A549 (cell line): ENCODE measurements at regions not wholly inside any gene's neighbourhood (a gene's known extent, or its start where the extent isn't known, plus 50 kb on each side); places are given as distances from the start of the nearest gene placed in this dataset.

Experiments used
- ATAC-seq, 2 experiments: fragments of 200-7000 bp in 1 of 2; fragments of >200 bp in 1 of 2; cut with Nextera tagmentation in 1 of 2; cut with Tn5 transposase in 1 of 2; 3 replicates each; pipeline versions ENCODE4 v1.8.0 to v1.9.1; 2018 to 2020; ENCODE audit warnings: mild to moderate bottlenecking in 1 of 2, moderate library complexity in 1 of 2
- CTCF ChIA-PET: fragments of 300-600 bp; sonication (Branson Sonifier 250); formaldehyde crosslinking; extraction: SDS; loops from one replicate; lab custom pipeline; 2021; ENCODE audit warnings: antibody characterized with exemption, inconsistent platforms; lab: Yijun Ruan, JAX
- POLR2A ChIA-PET: fragments of 350-600 bp; formaldehyde crosslinking; extraction: SDS; loops from one replicate; lab custom pipeline; 2021; ENCODE audit warnings: antibody characterized with exemption, inconsistent platforms; lab: Yijun Ruan, JAX
- DNase-seq, 2 experiments: peaks; one replicate each; pipeline versions ENCODE4 v3.0.0 to v3.0.0-alpha.2; 2011 to 2016; ENCODE audit warnings: low read depth in 1 of 2, low spot score in 1 of 2
- FAIRE-seq: peaks from 2 replicates; lab custom pipeline; 2011; peaks lifted over from hg19 to GRCh38; lab: Jason Lieb, UNC
- H3K27ac ChIP-seq, 2 experiments: fragments of >200 bp; sonication (Bioruptor Twin); formaldehyde crosslinking; 3 replicates each; pipeline ENCODE4 v1.5.1; 2016 to 2017
- H3K4me1 ChIP-seq: fragments of >200 bp; sonication (Bioruptor Twin); formaldehyde crosslinking; 3 replicates; pipeline ENCODE4 v1.6.1; 2016
- H3K4me2 ChIP-seq: fragments of >200 bp; sonication (Bioruptor Twin); formaldehyde crosslinking; 3 replicates; pipeline ENCODE4 v1.6.1; 2016
- H3K4me3 ChIP-seq: fragments of >200 bp; sonication (Bioruptor Twin); formaldehyde crosslinking; 3 replicates; pipeline ENCODE4 v1.5.1; 2016
- H3K9me3 ChIP-seq: fragments of >200 bp; sonication (Bioruptor Twin); formaldehyde crosslinking; 3 replicates; pipeline ENCODE4 v1.6.1; 2016
- CBX2 ChIP-seq: fragments of 200-600 bp; sonication (generic); IDR thresholded peaks from 2 replicates; pipeline ENCODE4 v1.6.1; 2016; ENCODE audit warnings: low read depth, mild to moderate bottlenecking, borderline replicate concordance
- CBX8 ChIP-seq: fragments of 200-600 bp; sonication (generic); IDR thresholded peaks from 2 replicates; pipeline ENCODE4 v1.6.1; 2016
- CHD2 ChIP-seq: fragments of 150-350 bp; IDR thresholded peaks from 2 replicates; pipeline ENCODE4 v1.6.1; 2014; ENCODE audit warnings: low read length; ENCODE audit not compliant: partially characterized antibody
- EHF ChIP-seq: fragments of 250-450 bp; sonication (Bioruptor Pico); IDR thresholded peaks from 2 replicates; pipeline ENCODE4 v1.5.0; 2020; ENCODE audit warnings: mild to moderate bottlenecking
- EP300 ChIP-seq, 2 experiments: fragments of >200 bp; sonication (Bioruptor Twin); formaldehyde crosslinking; IDR thresholded peaks; 2 replicates in 1 of 2; 3 replicates in 1 of 2; pipeline ENCODE4 v1.6.1; 2016 to 2017
- FOSB ChIP-seq: fragments of 250-450 bp; sonication (Bioruptor Pico); IDR thresholded peaks from 2 replicates; pipeline ENCODE4 v1.5.0; 2020; ENCODE audit warnings: mild to moderate bottlenecking, moderate library complexity
- FOXS1 ChIP-seq: fragments of 250-450 bp; sonication (Bioruptor Pico); IDR thresholded peaks from 2 replicates; pipeline ENCODE4 v1.5.0; 2020; ENCODE audit warnings: mild to moderate bottlenecking, moderate library complexity
- HDAC2 ChIP-seq: fragments of 200-600 bp; sonication (generic); IDR thresholded peaks from 2 replicates; pipeline ENCODE4 v1.6.1; 2016
- HEYL ChIP-seq: fragments of 250-450 bp; sonication (Bioruptor Pico); IDR thresholded peaks from 2 replicates; pipeline ENCODE4 v1.8.0; 2021; ENCODE audit warnings: mild to moderate bottlenecking, moderate library complexity
- HOXA7 ChIP-seq: fragments of 250-450 bp; sonication (Bioruptor Pico); IDR thresholded peaks from 2 replicates; pipeline ENCODE4 v1.5.0; 2020; ENCODE audit warnings: mild to moderate bottlenecking, moderate library complexity
- HOXB13 ChIP-seq: fragments of 250-450 bp; sonication (Bioruptor Pico); IDR thresholded peaks from 2 replicates; pipeline ENCODE4 v1.5.0; 2020; ENCODE audit warnings: low read depth, mild to moderate bottlenecking, moderate library complexity
- HOXB5 ChIP-seq: fragments of 250-450 bp; sonication (Bioruptor Pico); IDR thresholded peaks from 2 replicates; pipeline ENCODE4 v1.5.0; 2020; ENCODE audit warnings: mild to moderate bottlenecking, moderate library complexity
- JUN ChIP-seq, 2 experiments: fragments of >200 bp; sonication (Bioruptor Twin); formaldehyde crosslinking; IDR thresholded peaks; 2 replicates in 1 of 2; 3 replicates in 1 of 2; pipeline ENCODE4 v1.6.1; 2016 to 2017
- JUNB ChIP-seq: fragments of >200 bp; sonication (Bioruptor Twin); formaldehyde crosslinking; IDR thresholded peaks from 2 replicates; pipeline ENCODE4 v1.6.1; 2016
- KDM1A ChIP-seq: fragments of 200-600 bp; sonication (generic); IDR thresholded peaks from 2 replicates; pipeline ENCODE4 v1.6.1; 2016; ENCODE audit warnings: low read depth, mild to moderate bottlenecking
- MAZ ChIP-seq: fragments of 150-350 bp; IDR thresholded peaks from 2 replicates; pipeline ENCODE4 v1.6.1; 2014; ENCODE audit warnings: antibody characterized with exemption, low read depth, low read length, borderline replicate concordance
- PHF8 ChIP-seq: fragments of 200-600 bp; sonication (generic); IDR thresholded peaks from 2 replicates; pipeline ENCODE4 v1.6.1; 2016; ENCODE audit warnings: low read depth, mild to moderate bottlenecking, antibody characterized with exemption, moderate library complexity, borderline replicate concordance
- RFX5 ChIP-seq: fragments of 450-650 bp; IDR thresholded peaks from 2 replicates; pipeline ENCODE4 v1.7.1; 2014; ENCODE audit warnings: antibody characterized with exemption, mild to moderate bottlenecking, moderate library complexity
- RNF2 ChIP-seq: fragments of 200-600 bp; sonication (generic); IDR thresholded peaks from 2 replicates; pipeline ENCODE4 v1.6.1; 2016; ENCODE audit warnings: low read depth, mild to moderate bottlenecking, antibody characterized with exemption, moderate library complexity, borderline replicate concordance
- SMC3 ChIP-seq: fragments of >200 bp; sonication (Bioruptor Twin); formaldehyde crosslinking; IDR thresholded peaks from 3 replicates; pipeline ENCODE4 v1.6.1; 2018; ENCODE audit warnings: inconsistent platforms
- SREBF2 ChIP-seq: fragments of 450-650 bp; IDR thresholded peaks from 2 replicates; pipeline ENCODE4 v1.6.1; 2014; ENCODE audit warnings: mild to moderate bottlenecking, moderate library complexity
- TFCP2L1 ChIP-seq: fragments of 250-450 bp; sonication (Bioruptor Pico); IDR thresholded peaks from 2 replicates; pipeline ENCODE4 v1.5.0; 2021; ENCODE audit warnings: mild to moderate bottlenecking
- ZC3H11A ChIP-seq: fragments of 450-650 bp; IDR thresholded peaks from 2 replicates; pipeline ENCODE4 v1.6.1; 2014; ENCODE audit warnings: antibody characterized with exemption, mild to moderate bottlenecking
- WGBS: methylation state at CpG from one replicate; pipeline ENCODE4 v1.1.6; 2017; ENCODE audit errors: missing lambda C conversion rate; 5-methylcytosine and 5-hydroxymethylcytosine counted together
- TF ChIP-seq, protein P1 (sequence below): IDR thresholded peaks from 2 replicates; pipeline ENCODE4 v1.6.1; 2012
- TF ChIP-seq, protein P2 (sequence below): IDR thresholded peaks from 2 replicates; pipeline ENCODE4 v1.6.1; 2012; ENCODE audit warnings: low read depth, borderline replicate concordance
- TF ChIP-seq, protein P3 (sequence below): fragments of >200 bp; sonication (Bioruptor Twin); formaldehyde crosslinking; IDR thresholded peaks from 2 replicates; pipeline ENCODE4 v1.6.1; 2016
- TF ChIP-seq, protein P4 (sequence below): fragments of 450-650 bp; IDR thresholded peaks from 2 replicates; pipeline ENCODE4 v1.6.1; 2014; ENCODE audit warnings: antibody characterized with exemption
- TF ChIP-seq, protein P5 (sequence below): fragments of 150-350 bp; IDR thresholded peaks from 2 replicates; pipeline ENCODE4 v1.6.1; 2014; ENCODE audit warnings: low read depth, mild to moderate bottlenecking, low read length
- TF ChIP-seq, protein P6 (sequence below): fragments of >200 bp; sonication (Bioruptor Twin); formaldehyde crosslinking; IDR thresholded peaks from 3 replicates; pipeline ENCODE4 v1.6.1; 2016

- Histone ChIP-seq H3K4me3 (no peak overlapping the region), H3K4me1 (peaks cover 21% of the 10 kb centered on the region), H3K9me3 (peaks cover 45% of the 10 kb centered on the region), H3K4me2 (no peak overlapping the region), H3K27ac (peak overlapping the region in 1 of 2 experiments; percentile 59; a peak in 2 of 6 replicates)
- ATAC-seq (no peak), DNase-seq (no peak), FAIRE-seq (no peak)
- TF ChIP-seq SMC3 (no peak), JUNB (no peak), KDM1A (no peak), HDAC2 (no peak), CBX8 (no peak), JUN (IDR thresholded peaks at IDR 0.05) (no peak), RFX5 (no peak), CBX2 (no peak), TFCP2L1 (CRISPR knock-in tag) (no peak), EHF (CRISPR knock-in tag) (no peak), FOSB (no peak), SREBF2 (no peak), HOXB13 (no peak)
- TF ChIP-seq, protein P1, sequence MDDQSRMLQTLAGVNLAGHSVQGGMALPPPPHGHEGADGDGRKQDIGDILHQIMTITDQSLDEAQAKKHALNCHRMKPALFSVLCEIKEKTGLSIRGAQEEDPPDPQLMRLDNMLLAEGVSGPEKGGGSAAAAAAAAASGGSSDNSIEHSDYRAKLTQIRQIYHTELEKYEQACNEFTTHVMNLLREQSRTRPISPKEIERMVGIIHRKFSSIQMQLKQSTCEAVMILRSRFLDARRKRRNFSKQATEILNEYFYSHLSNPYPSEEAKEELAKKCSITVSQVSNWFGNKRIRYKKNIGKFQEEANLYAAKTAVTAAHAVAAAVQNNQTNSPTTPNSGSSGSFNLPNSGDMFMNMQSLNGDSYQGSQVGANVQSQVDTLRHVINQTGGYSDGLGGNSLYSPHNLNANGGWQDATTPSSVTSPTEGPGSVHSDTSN: no peak
- TF ChIP-seq, protein P2, sequence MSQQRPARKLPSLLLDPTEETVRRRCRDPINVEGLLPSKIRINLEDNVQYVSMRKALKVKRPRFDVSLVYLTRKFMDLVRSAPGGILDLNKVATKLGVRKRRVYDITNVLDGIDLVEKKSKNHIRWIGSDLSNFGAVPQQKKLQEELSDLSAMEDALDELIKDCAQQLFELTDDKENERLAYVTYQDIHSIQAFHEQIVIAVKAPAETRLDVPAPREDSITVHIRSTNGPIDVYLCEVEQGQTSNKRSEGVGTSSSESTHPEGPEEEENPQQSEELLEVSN: no peak
- TF ChIP-seq, protein P3, sequence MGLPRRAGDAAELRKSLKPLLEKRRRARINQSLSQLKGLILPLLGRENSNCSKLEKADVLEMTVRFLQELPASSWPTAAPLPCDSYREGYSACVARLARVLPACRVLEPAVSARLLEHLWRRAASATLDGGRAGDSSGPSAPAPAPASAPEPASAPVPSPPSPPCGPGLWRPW: no peak
- TF ChIP-seq, protein P4, sequence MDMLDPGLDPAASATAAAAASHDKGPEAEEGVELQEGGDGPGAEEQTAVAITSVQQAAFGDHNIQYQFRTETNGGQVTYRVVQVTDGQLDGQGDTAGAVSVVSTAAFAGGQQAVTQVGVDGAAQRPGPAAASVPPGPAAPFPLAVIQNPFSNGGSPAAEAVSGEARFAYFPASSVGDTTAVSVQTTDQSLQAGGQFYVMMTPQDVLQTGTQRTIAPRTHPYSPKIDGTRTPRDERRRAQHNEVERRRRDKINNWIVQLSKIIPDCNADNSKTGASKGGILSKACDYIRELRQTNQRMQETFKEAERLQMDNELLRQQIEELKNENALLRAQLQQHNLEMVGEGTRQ: no peak
- ChIA-PET CTCF (interaction anchor here (10.6 kb wide), 1 partner anchor 7 kb away, joined by 128 read pairs; no protein-coding TSS in a partner anchor), POLR2A (no interaction called here)
- WGBS: 81% methylated on average over 8 of the region's 8 CpGs
Measured at GRCh38 chr15:66936861-66937582, 128.4 kb upstream of the SMAD3 start.

- H3K9me3 ChIP-seq: peaks cover 45% of the 10 kb centered on the region
- no peak for TF ChIP-seq HEYL (CRISPR knock-in tag)
- POLR2A ChIA-PET: no interaction called here
- DNase-seq (no peak), ATAC-seq (no peak), FAIRE-seq (no peak)
- H3K27ac ChIP-seq: peak overlapping the region in 1 of 2 experiments; percentile 59; a peak in 1 of 6 replicates
- 80% methylated on average over 3 of the region's 3 CpGs for WGBS
- CTCF ChIA-PET: interaction anchor here (10.6 kb wide), 1 partner anchor 7 kb away, joined by 128 read pairs; no protein-coding TSS in a partner anchor
- H3K4me2 ChIP-seq: no peak overlapping the region
- H3K4me3 ChIP-seq: no peak overlapping the region
- H3K4me1 ChIP-seq: peaks cover 18% of the 10 kb centered on the region
Measured at GRCh38 chr15:66937588-66937987, 127.8 kb upstream of the SMAD3 start.

- POLR2A ChIA-PET: no interaction called here
- no peak for ATAC-seq
- 80% methylated on average over 3 of the region's 3 CpGs for WGBS
- peaks cover 40% of the 10 kb centered on the region for H3K9me3 ChIP-seq
- H3K4me3 ChIP-seq: no peak overlapping the region
- no peak for DNase-seq
- CTCF ChIA-PET: interaction anchor here (0.6 to 10.6 kb wide), 5 partner anchors 6 to 262 kb away, joined by 3 to 128 read pairs (median 3); no protein-coding TSS in a partner anchor
- H3K4me1 ChIP-seq: peaks cover 16% of the 10 kb centered on the region
- H3K4me2 ChIP-seq: no peak overlapping the region
- H3K27ac ChIP-seq: 0 out of 6 replicates have a peak overlapping the region, but pooled peaks of 1 of the 2 experiments have one; percentile 22
- peak; percentile 76 for FAIRE-seq
- TF ChIP-seq KDM1A (no peak), RNF2 (no peak), JUNB (no peak), EP300 (IDR thresholded peaks at IDR 0.05) (no peak), HOXB5 (no peak), ZC3H11A (no peak), CHD2 (no peak), FOXS1 (CRISPR knock-in tag) (no peak), HOXA7 (no peak), MAZ (no peak), PHF8 (no peak), HDAC2 (no peak)
- TF ChIP-seq, protein P5, sequence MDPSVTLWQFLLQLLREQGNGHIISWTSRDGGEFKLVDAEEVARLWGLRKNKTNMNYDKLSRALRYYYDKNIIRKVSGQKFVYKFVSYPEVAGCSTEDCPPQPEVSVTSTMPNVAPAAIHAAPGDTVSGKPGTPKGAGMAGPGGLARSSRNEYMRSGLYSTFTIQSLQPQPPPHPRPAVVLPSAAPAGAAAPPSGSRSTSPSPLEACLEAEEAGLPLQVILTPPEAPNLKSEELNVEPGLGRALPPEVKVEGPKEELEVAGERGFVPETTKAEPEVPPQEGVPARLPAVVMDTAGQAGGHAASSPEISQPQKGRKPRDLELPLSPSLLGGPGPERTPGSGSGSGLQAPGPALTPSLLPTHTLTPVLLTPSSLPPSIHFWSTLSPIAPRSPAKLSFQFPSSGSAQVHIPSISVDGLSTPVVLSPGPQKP: no peak
- TF ChIP-seq, protein P6, sequence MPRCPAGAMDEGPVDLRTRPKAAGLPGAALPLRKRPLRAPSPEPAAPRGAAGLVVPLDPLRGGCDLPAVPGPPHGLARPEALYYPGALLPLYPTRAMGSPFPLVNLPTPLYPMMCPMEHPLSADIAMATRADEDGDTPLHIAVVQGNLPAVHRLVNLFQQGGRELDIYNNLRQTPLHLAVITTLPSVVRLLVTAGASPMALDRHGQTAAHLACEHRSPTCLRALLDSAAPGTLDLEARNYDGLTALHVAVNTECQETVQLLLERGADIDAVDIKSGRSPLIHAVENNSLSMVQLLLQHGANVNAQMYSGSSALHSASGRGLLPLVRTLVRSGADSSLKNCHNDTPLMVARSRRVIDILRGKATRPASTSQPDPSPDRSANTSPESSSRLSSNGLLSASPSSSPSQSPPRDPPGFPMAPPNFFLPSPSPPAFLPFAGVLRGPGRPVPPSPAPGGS: no peak
- TF ChIP-seq, protein P3: no peak
Measured at GRCh38 chr15:66938114-66938830, 127.1 kb upstream of the SMAD3 start.
